ENCODE measurements at regions not wholly inside any gene's neighbourhood (a gene's known extent, or its start where the extent isn't known, plus 50 kb on each side); places are given as distances from the start of the nearest gene placed in this dataset.
A peak's percentile ranks its signal among the peaks of the same experiment; 100 is the strongest.

- no peak for DNase-seq
- no TSS peak for BruUV-seq (replicated peaks)
- Histone ChIP-seq H3K79me2 (ENCODE audit: low read length) (no peaks in the 10 kb centered on the region), H4K20me1 (ENCODE audit: low read length) (no peaks in the 10 kb centered on the region), H3K27ac (ENCODE audit: low read length) (no peak overlapping the region), H3K4me2 (ENCODE audit: low read length) (no peak overlapping the region), H3K4me3 (ENCODE audit: low read length) (no peak overlapping the region), H3K9me2 (replicated peaks; ENCODE audit: low read length) (no peaks in the 10 kb centered on the region), H3K9me3 (ENCODE audit: low read length) (no peaks in the 10 kb centered on the region), H3K9ac (ENCODE audit: low read length) (no peak overlapping the region), H3K27me3 (ENCODE audit: low read length) (no peaks in the 10 kb centered on the region), H3F3A (ENCODE audit: low read length, unreplicated experiment) (no peaks in the 10 kb centered on the region), H2AFZ (ENCODE audit: low read length) (no peak overlapping the region), H3K36me3 (ENCODE audit: low read depth, low read length) (no peaks in the 10 kb centered on the region), H3K4me1 (ENCODE audit: insufficient read depth, low read length) (peaks cover 11% of the 10 kb centered on the region)
- intact Hi-C loops (cut with micrococcal nuclease), result no loop called here
- CTCF ChIA-PET, result no interaction called here
- TF ChIP-seq EZH2phosphoT487 (IDR thresholded peaks at IDR 0.05; ENCODE audit: borderline replicate concordance, low read length) (no peak), CTCF (conservative IDR thresholded peaks at IDR 0.05; ENCODE audit: low read depth, low read length) (no peak), EZH2 (IDR thresholded peaks at IDR 0.05; ENCODE audit: low read length, unreplicated experiment) (no peak)
- POLR2A ChIA-PET (ENCODE audit: unreplicated experiment), result no interaction called here
- ATAC-seq, result no peak
Measured at GRCh38 chr5:32851559-32852173, 140.5 kb downstream of the NPR3 start.

GRCh38 chr5:32852535-32852934 lies 141.4 kb downstream of the NPR3 start:
- POLR2A ChIA-PET (ENCODE audit: unreplicated experiment), result no interaction called here
- H2AFZ ChIP-seq (ENCODE audit: low read length), result no peak overlapping the region
- no TSS peak for BruUV-seq (replicated peaks)
- no peaks in the 10 kb centered on the region for H4K20me1 ChIP-seq (ENCODE audit: low read length)
- no peaks in the 10 kb centered on the region for H3K27me3 ChIP-seq (ENCODE audit: low read length)
- H3K4me3 ChIP-seq (ENCODE audit: low read length), result no peak overlapping the region
- H3K4me1 ChIP-seq (ENCODE audit: insufficient read depth, low read length), result peaks cover 11% of the 10 kb centered on the region
- intact Hi-C loops (cut with micrococcal nuclease), result no loop called here
- CTCF ChIA-PET, result no interaction called here
- no peak for TF ChIP-seq EZH2 (IDR thresholded peaks at IDR 0.05; ENCODE audit: low read length, unreplicated experiment)
- peak; percentile 71 for TF ChIP-seq CTCF (conservative IDR thresholded peaks at IDR 0.05; ENCODE audit: low read depth, low read length)
- no peaks in the 10 kb centered on the region for H3K79me2 ChIP-seq (ENCODE audit: low read length)
- ATAC-seq (no peak), DNase-seq (peak; percentile 53)
- H3K27ac ChIP-seq (ENCODE audit: low read length), result no peak overlapping the region
- H3K9ac ChIP-seq (ENCODE audit: low read length), result no peak overlapping the region
- H3K4me2 ChIP-seq (ENCODE audit: low read length), result no peak overlapping the region
- H3K9me3 ChIP-seq (ENCODE audit: low read length), result no peaks in the 10 kb centered on the region
- no peaks in the 10 kb centered on the region for H3F3A ChIP-seq (ENCODE audit: low read length, unreplicated experiment)
- no peaks in the 10 kb centered on the region for H3K9me2 ChIP-seq (replicated peaks; ENCODE audit: low read length)
- no peaks in the 10 kb centered on the region for H3K36me3 ChIP-seq (ENCODE audit: low read depth, low read length)

GRCh38 chr5:32852976-32853375 lies 141.9 kb downstream of the NPR3 start:
- no peaks in the 10 kb centered on the region for H3K9me2 ChIP-seq (replicated peaks; ENCODE audit: low read length)
- no peak overlapping the region for H3K4me2 ChIP-seq (ENCODE audit: low read length)
- no peaks in the 10 kb centered on the region for H4K20me1 ChIP-seq (ENCODE audit: low read length)
- ATAC-seq (no peak), DNase-seq (no peak)
- no peaks in the 10 kb centered on the region for H3F3A ChIP-seq (ENCODE audit: low read length, unreplicated experiment)
- peaks cover 11% of the 10 kb centered on the region for H3K4me1 ChIP-seq (ENCODE audit: insufficient read depth, low read length)
- no peaks in the 10 kb centered on the region for H3K9me3 ChIP-seq (ENCODE audit: low read length)
- H3K36me3 ChIP-seq (ENCODE audit: low read depth, low read length), result no peaks in the 10 kb centered on the region
- H3K79me2 ChIP-seq (ENCODE audit: low read length), result no peaks in the 10 kb centered on the region
- POLR2A ChIA-PET (ENCODE audit: unreplicated experiment), result no interaction called here
- H3K27ac ChIP-seq (ENCODE audit: low read length), result no peak overlapping the region
- no peak overlapping the region for H3K9ac ChIP-seq (ENCODE audit: low read length)
- no peak overlapping the region for H2AFZ ChIP-seq (ENCODE audit: low read length)
- intact Hi-C loops (cut with micrococcal nuclease), result no loop called here
- BruUV-seq (replicated peaks), result no TSS peak
- TF ChIP-seq EZH2phosphoT487 (IDR thresholded peaks at IDR 0.05; ENCODE audit: borderline replicate concordance, low read length), result no peak
- no peak; the same call in 1 of the 2 replicates for TF ChIP-seq CTCF (conservative IDR thresholded peaks at IDR 0.05; ENCODE audit: low read depth, low read length)
- TF ChIP-seq EZH2 (IDR thresholded peaks at IDR 0.05; ENCODE audit: low read length, unreplicated experiment), result no peak
- CTCF ChIA-PET, result no interaction called here
- H3K4me3 ChIP-seq (ENCODE audit: low read length), result no peak overlapping the region
- no peaks in the 10 kb centered on the region for H3K27me3 ChIP-seq (ENCODE audit: low read length)

Measured in PC-3 (cell line).